HCT116 (cell line): ENCODE measurements at regions not wholly inside any gene's neighbourhood (a gene's known extent, or its start where the extent isn't known, plus 50 kb on each side); places are given as distances from the start of the nearest gene placed in this dataset.

ENCODE experiments used
- ATAC-seq: fragments of 200-7000 bp; cut with Tn5 transposase; 2 replicates; pipeline ENCODE4 v1.9.1; 2020; ENCODE audit warnings: mild to moderate bottlenecking, moderate library complexity
- BruUV-seq: library from RNA; stranded (reverse); fragments of 400-500 nt; replicated peaks from 2 replicates; lab custom pipeline; 2021; lab: Mats Ljungman, UMichigan
- CTCF ChIA-PET: fragments of 300-600 bp; sonication (Branson Sonifier 250); formaldehyde crosslinking; loops from one replicate; lab custom pipeline; 2021; ENCODE audit warnings: antibody characterized with exemption; lab: Charles Lee
- POLR2A ChIA-PET: fragments of 300-600, 350-600 bp; sonication (Branson Sonifier 250); formaldehyde crosslinking; loops from one replicate; lab custom pipeline; 2021; ENCODE audit warnings: antibody characterized with exemption; lab: Charles Lee
- RAD21 ChIA-PET, 2 experiments: fragments of 300-600 bp; sonication (Branson Sonifier 250); formaldehyde crosslinking; loops; one replicate each; lab custom pipeline; 2023; ENCODE audit warnings: low total read pairs in 2 of 2; ENCODE audit not compliant: uncharacterized antibody in 2 of 2, unreplicated experiment in 2 of 2, low non-redundant PET in 1 of 2; lab: Charles Lee
- DNase-seq: peaks from one replicate; pipeline ENCODE4 v3.0.0-alpha.2; 2010; ENCODE audit warnings: low read depth, low spot score
- H2AFZ ChIP-seq: fragments of 200-600 bp; shearing (Covaris generic), sonication (generic); 2 replicates; pipeline ENCODE4 v1.6.1; 2017; ENCODE audit warnings: low read depth, mixed run types, mixed read lengths, antibody characterized with exemption, low read length; ENCODE audit not compliant: poor library complexity, severe bottlenecking
- H3K27ac ChIP-seq: 2 replicates; pipeline ENCODE4 v1.5.1; 2012; ENCODE audit warnings: low read depth, low read length
- H3K27me3 ChIP-seq: fragments of 200-600 bp; sonication (generic); 2 replicates; pipeline ENCODE4 v1.6.1; 2016; ENCODE audit warnings: mixed run types, low read length, mixed read lengths; ENCODE audit not compliant: insufficient read depth
- H3K36me3 ChIP-seq, 2 experiments: fragments of 200-500 bp in 1 of 2; fragments of 200-600 bp in 1 of 2; sonication (Bioruptor generic) in 1 of 2; sonication (generic) in 1 of 2; 2 replicates each; pipeline versions ENCODE4 v1.5.1 to v1.6.1; 2014 to 2016; ENCODE audit warnings: low read length in 2 of 2, inconsistent platforms in 1 of 2, mixed read lengths in 1 of 2, mixed run types in 1 of 2; ENCODE audit not compliant: insufficient read depth in 2 of 2, control insufficient read depth in 1 of 2
- H3K4me1 ChIP-seq, 2 experiments: fragments of 200-600 bp in 1 of 2; sonication (generic) in 1 of 2; 2 replicates each; pipeline versions ENCODE4 v1.5.1 to v1.6.1; 2012 to 2017; ENCODE audit warnings: low read length in 2 of 2, inconsistent platforms in 1 of 2, mild to moderate bottlenecking in 1 of 2, mixed read lengths in 1 of 2, mixed run types in 1 of 2, moderate library complexity in 1 of 2; ENCODE audit not compliant: insufficient read depth in 2 of 2, control insufficient read depth in 1 of 2
- H3K4me2 ChIP-seq: fragments of 200-600 bp; sonication (generic); 2 replicates; pipeline ENCODE4 v1.6.1; 2017; ENCODE audit warnings: mixed run types, low read length, mixed read lengths
- H3K4me3 ChIP-seq, 2 experiments: fragments of 200-600 bp in 1 of 2; sonication (generic) in 1 of 2; replicated peaks in 1 of 2; 2 replicates each; pipeline ENCODE4 v1.5.1; 2011 to 2016; ENCODE audit warnings: low read length in 2 of 2, control low read depth in 1 of 2, low read depth in 1 of 2, mild to moderate bottlenecking in 1 of 2, mixed read lengths in 1 of 2, mixed run types in 1 of 2
- H3K79me2 ChIP-seq: fragments of 200-600 bp; sonication (generic); 2 replicates; pipeline ENCODE4 v1.6.1; 2017; ENCODE audit warnings: mild to moderate bottlenecking, mixed run types, low read length, moderate library complexity, mixed read lengths; ENCODE audit not compliant: insufficient read depth
- H3K9ac ChIP-seq: fragments of 200-600 bp; sonication (generic); 2 replicates; pipeline ENCODE4 v1.6.1; 2016; ENCODE audit warnings: low read length, mixed read lengths
- H3K9me2 ChIP-seq: fragments of 200-600 bp; sonication (generic), shearing (Covaris generic); 2 replicates; pipeline ENCODE4 v1.6.1; 2017; ENCODE audit warnings: mixed run types, mild to moderate bottlenecking, moderate library complexity; ENCODE audit not compliant: insufficient read depth
- H3K9me3 ChIP-seq, 2 experiments: fragments of 200-500 bp in 1 of 2; fragments of 200-600 bp in 1 of 2; sonication (Bioruptor generic) in 1 of 2; sonication (generic) in 1 of 2; 2 replicates each; pipeline ENCODE4 v1.6.1; 2014 to 2017; ENCODE audit warnings: low read length in 2 of 2, mixed read lengths in 2 of 2, inconsistent platforms in 1 of 2, low read depth in 1 of 2, mild to moderate bottlenecking in 1 of 2, mixed run types in 1 of 2, moderate library complexity in 1 of 2; ENCODE audit not compliant: control insufficient read depth in 1 of 2, insufficient read depth in 1 of 2
- H4K20me1 ChIP-seq: fragments of 200-600 bp; sonication (generic), shearing (Covaris generic); 2 replicates; pipeline ENCODE4 v1.6.1; 2017; ENCODE audit warnings: mixed run types, mild to moderate bottlenecking, moderate library complexity; ENCODE audit not compliant: insufficient read depth
- CBX3 ChIP-seq: IDR thresholded peaks from 2 replicates; pipeline ENCODE4 v1.6.1; 2012; ENCODE audit warnings: low read depth
- CEBPB ChIP-seq: IDR thresholded peaks from 2 replicates; pipeline ENCODE4 v1.6.1; 2012; ENCODE audit warnings: low read depth
- EZH2 ChIP-seq: fragments of 200-600 bp; sonication (generic); IDR thresholded peaks from 2 replicates; pipeline ENCODE4 v1.6.1; 2017; ENCODE audit warnings: antibody characterized with exemption, mixed run types
- FOSL1 ChIP-seq: IDR thresholded peaks from 2 replicates; pipeline ENCODE4 v1.6.1; 2012; ENCODE audit warnings: low read depth
- JUND ChIP-seq: IDR thresholded peaks from 2 replicates; pipeline ENCODE4 v1.6.1; 2012
- POLR2A ChIP-seq: IDR thresholded peaks from 2 replicates; pipeline ENCODE4 v1.7.0; 2011; ENCODE audit warnings: borderline replicate concordance; ENCODE audit not compliant: insufficient read depth, insufficient read length; ENCODE audit errors: extremely low read depth
- YY1 ChIP-seq: IDR thresholded peaks from 2 replicates; pipeline ENCODE4 v1.6.1; 2011; ENCODE audit warnings: low read length, low read depth, moderate library complexity, mild to moderate bottlenecking; ENCODE audit not compliant: insufficient replicate concordance; ENCODE audit errors: extremely low read depth
- intact Hi-C: fragments of 100-400 bp; cut with micrococcal nuclease; formaldehyde crosslinking; loops from 2 replicates; pipeline ENCODE4 v1.10.0; 2022
- TF ChIP-seq, protein P1 (sequence below): IDR thresholded peaks from 2 replicates; pipeline ENCODE4 v1.6.1; 2012; ENCODE audit warnings: low read depth

DNA sequence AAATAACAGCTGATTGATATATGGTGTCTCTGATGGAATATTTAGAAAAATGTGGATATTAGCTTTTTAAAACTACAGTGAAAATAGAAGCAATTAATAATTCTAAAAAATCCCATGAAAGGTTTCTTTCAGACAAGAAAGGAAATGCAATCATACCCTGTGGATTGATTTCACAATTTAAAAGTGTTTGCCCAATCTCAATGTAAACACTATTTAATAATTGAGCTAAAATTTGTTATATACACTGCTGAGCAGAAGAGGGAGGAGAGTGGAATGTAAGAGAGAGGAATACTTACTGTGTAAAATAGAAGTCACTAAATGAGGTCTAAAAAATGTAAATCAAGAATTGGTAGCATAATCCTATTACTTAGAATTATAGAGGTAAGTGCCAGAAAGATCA lies 76.9 kb downstream of the FEM1C start:
- peaks cover 2 to 49% of the 10 kb centered on the region in 2 experiments; a peak in 3 of 4 replicates for H3K4me1 ChIP-seq
- TF ChIP-seq EZH2 (no peak), CBX3 (no peak), JUND (no peak), YY1 (no peak), POLR2A (no peak)
- TF ChIP-seq, protein P1, sequence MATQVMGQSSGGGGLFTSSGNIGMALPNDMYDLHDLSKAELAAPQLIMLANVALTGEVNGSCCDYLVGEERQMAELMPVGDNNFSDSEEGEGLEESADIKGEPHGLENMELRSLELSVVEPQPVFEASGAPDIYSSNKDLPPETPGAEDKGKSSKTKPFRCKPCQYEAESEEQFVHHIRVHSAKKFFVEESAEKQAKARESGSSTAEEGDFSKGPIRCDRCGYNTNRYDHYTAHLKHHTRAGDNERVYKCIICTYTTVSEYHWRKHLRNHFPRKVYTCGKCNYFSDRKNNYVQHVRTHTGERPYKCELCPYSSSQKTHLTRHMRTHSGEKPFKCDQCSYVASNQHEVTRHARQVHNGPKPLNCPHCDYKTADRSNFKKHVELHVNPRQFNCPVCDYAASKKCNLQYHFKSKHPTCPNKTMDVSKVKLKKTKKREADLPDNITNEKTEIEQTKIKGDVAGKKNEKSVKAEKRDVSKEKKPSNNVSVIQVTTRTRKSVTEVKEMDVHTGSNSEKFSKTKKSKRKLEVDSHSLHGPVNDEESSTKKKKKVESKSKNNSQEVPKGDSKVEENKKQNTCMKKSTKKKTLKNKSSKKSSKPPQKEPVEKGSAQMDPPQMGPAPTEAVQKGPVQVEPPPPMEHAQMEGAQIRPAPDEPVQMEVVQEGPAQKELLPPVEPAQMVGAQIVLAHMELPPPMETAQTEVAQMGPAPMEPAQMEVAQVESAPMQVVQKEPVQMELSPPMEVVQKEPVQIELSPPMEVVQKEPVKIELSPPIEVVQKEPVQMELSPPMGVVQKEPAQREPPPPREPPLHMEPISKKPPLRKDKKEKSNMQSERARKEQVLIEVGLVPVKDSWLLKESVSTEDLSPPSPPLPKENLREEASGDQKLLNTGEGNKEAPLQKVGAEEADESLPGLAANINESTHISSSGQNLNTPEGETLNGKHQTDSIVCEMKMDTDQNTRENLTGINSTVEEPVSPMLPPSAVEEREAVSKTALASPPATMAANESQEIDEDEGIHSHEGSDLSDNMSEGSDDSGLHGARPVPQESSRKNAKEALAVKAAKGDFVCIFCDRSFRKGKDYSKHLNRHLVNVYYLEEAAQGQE: no peak
- ATAC-seq (no peak), DNase-seq (no peak)
- ChIA-PET RAD21 (no interaction called here), POLR2A (interaction anchor here (1.1 kb wide), 1 partner anchor 9 kb away, joined by 4 read pairs; no protein-coding TSS in a partner anchor), CTCF (no interaction called here)
- no peaks in the 10 kb centered on the region for H4K20me1 ChIP-seq
- H3K4me2 ChIP-seq: no peak overlapping the region
- H3K27me3 ChIP-seq: no peaks in the 10 kb centered on the region
- intact Hi-C loops: no loop called here
- H3K9me3 ChIP-seq: no peaks in the 10 kb centered on the region
- H3K36me3 ChIP-seq: no peaks in the 10 kb centered on the region
- H3K79me2 ChIP-seq: no peaks in the 10 kb centered on the region
- no TSS peak for BruUV-seq
- H3K27ac ChIP-seq: no peak overlapping the region
- no peak overlapping the region for H2AFZ ChIP-seq
- no peak overlapping the region for H3K9ac ChIP-seq
- H3K9me2 ChIP-seq: no peaks in the 10 kb centered on the region; the same call in 1 of the 2 replicates
- H3K4me3 ChIP-seq: no peak overlapping the region

DNA sequence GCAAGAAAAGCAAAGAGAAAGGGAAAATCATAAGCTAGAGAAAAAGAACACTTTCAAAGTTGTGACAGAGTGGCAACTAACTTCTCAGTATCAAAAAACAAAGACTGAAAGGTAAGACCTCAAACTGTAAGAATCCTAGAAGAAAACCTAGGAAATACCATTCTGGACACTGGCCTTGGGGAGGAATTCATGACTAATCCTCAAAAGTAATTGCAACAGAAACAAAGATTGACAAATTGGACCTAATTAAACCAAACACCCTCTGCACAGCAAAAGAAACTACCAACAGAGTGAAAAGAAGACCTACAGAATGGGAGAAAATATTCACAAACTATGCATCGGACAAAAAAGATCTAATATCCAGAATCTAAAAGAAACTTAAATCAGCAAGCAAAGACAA lies 79.1 kb downstream of the FEM1C start:
- intact Hi-C loops: no loop called here
- no peaks in the 10 kb centered on the region; the same call in 1 of the 2 replicates for H3K9me2 ChIP-seq
- peak; percentile 25; the same call in 1 of the 2 replicates for TF ChIP-seq FOSL1
- TF ChIP-seq, protein P1: no peak
- TF ChIP-seq CEBPB: peak; percentile 30; the same call in 1 of the 2 replicates
- no TSS peak for BruUV-seq
- ChIA-PET RAD21 (no interaction called here), POLR2A (no interaction called here), CTCF (no interaction called here)
- H3K4me1 ChIP-seq: peaks cover 20 to 71% of the 10 kb centered on the region in 2 experiments
- H3K9me3 ChIP-seq: no peaks in the 10 kb centered on the region
- DNase-seq (no peak), ATAC-seq (no peak)
- H3K9ac ChIP-seq: no peak overlapping the region
- no peak overlapping the region for H3K4me3 ChIP-seq
- H3K27me3 ChIP-seq: no peaks in the 10 kb centered on the region
- no peaks in the 10 kb centered on the region for H3K36me3 ChIP-seq
- peak overlapping the region; percentile 11; the same call in 1 of the 2 replicates for H3K4me2 ChIP-seq
- H3K79me2 ChIP-seq: no peaks in the 10 kb centered on the region
- no peak overlapping the region for H3K27ac ChIP-seq
- H2AFZ ChIP-seq: peak overlapping the region; percentile 65
- H4K20me1 ChIP-seq: no peaks in the 10 kb centered on the region
